ENCODE measurements at regions not wholly inside any gene's neighbourhood (a gene's known extent, or its start where the extent isn't known, plus 50 kb on each side); places are given as distances from the start of the nearest gene placed in this dataset.

GRCh38 chr2:191508738-191509137 is 169.2 kb upstream of the NABP1 start:
- no peak for TF ChIP-seq Cebpa-rat (IDR thresholded peaks at IDR 0.05)
- Histone ChIP-seq H3K9me3 (replicated peaks in 1 of 11) (peaks cover 7 to 18% (median 14%) of the 10 kb centered on the region in 11 experiments; a peak in 19 of 22 replicates), H3K4me2 (no peak overlapping the region), H4K20me1 (no peaks in the 10 kb centered on the region), H3K4me3 (no peak overlapping the region), H3K27ac (no peak overlapping the region), H3K4me1 (no peaks in the 10 kb centered on the region), H3K27me3 (no peaks in the 10 kb centered on the region), H3K36me3 (no peaks in the 10 kb centered on the region), H3K9ac (no peak overlapping the region)

- Histone ChIP-seq H3K27ac (no peak overlapping the region), H3K9ac (no peak overlapping the region), H3K4me1 (no peaks in the 10 kb centered on the region), H3K9me3 (replicated peaks in 1 of 11) (peaks cover 3 to 11% (median 7%) of the 10 kb centered on the region in 11 experiments; a peak in 17 of 22 replicates), H4K20me1 (no peaks in the 10 kb centered on the region), H3K4me3 (no peak overlapping the region), H3K36me3 (no peaks in the 10 kb centered on the region), H3K27me3 (no peaks in the 10 kb centered on the region), H3K4me2 (no peak overlapping the region)
- no peak for TF ChIP-seq Cebpa-rat (IDR thresholded peaks at IDR 0.05)
These were observed 165.6 kb upstream of the NABP1 start for GRCh38 chr2:191512216-191512835.

GRCh38 chr2:191512874-191513273 is 165.1 kb upstream of the NABP1 start:
- Histone ChIP-seq H3K4me3 (no peak overlapping the region), H3K9ac (no peak overlapping the region), H3K4me1 (no peaks in the 10 kb centered on the region), H3K4me2 (no peak overlapping the region), H4K20me1 (no peaks in the 10 kb centered on the region), H3K27me3 (no peaks in the 10 kb centered on the region), H3K9me3 (replicated peaks in 1 of 11) (peaks cover 0 to 5% (median 2%) of the 10 kb centered on the region in 11 experiments; a peak in 13 of 22 replicates), H3K36me3 (no peaks in the 10 kb centered on the region), H3K27ac (no peak overlapping the region)
- TF ChIP-seq Cebpa-rat (IDR thresholded peaks at IDR 0.05) = no peak

GRCh38 chr2:191514613-191515012 is 163.3 kb upstream of the NABP1 start:
- H3K27ac ChIP-seq = no peak overlapping the region
- TF ChIP-seq Cebpa-rat (IDR thresholded peaks at IDR 0.05) = no peak
- H3K36me3 ChIP-seq = no peaks in the 10 kb centered on the region

GRCh38 chr2:191515551-191515950 is 162.4 kb upstream of the NABP1 start:
- Histone ChIP-seq H3K9me3 (replicated peaks in 1 of 11) (no peaks in the 10 kb centered on the region), H3K36me3 (no peaks in the 10 kb centered on the region), H3K4me2 (no peak overlapping the region), H3K9ac (no peak overlapping the region), H4K20me1 (no peaks in the 10 kb centered on the region), H3K4me1 (no peaks in the 10 kb centered on the region), H3K27ac (no peak overlapping the region), H3K4me3 (no peak overlapping the region), H3K27me3 (no peaks in the 10 kb centered on the region)
- no peak for TF ChIP-seq Cebpa-rat (IDR thresholded peaks at IDR 0.05)

More at GRCh38 chr2:191514613-191515012, 163.3 kb upstream of the NABP1 start:
- Histone ChIP-seq H3K4me3 (no peak overlapping the region), H3K4me1 (no peaks in the 10 kb centered on the region), H3K9me3 (replicated peaks in 1 of 11) (no peaks in the 10 kb centered on the region), H3K27me3 (no peaks in the 10 kb centered on the region), H4K20me1 (no peaks in the 10 kb centered on the region), H3K4me2 (no peak overlapping the region), H3K9ac (no peak overlapping the region)

GRCh38 chr2:191516260-191516659 is 161.7 kb upstream of the NABP1 start:
- Histone ChIP-seq H3K4me1 (no peaks in the 10 kb centered on the region), H3K27me3 (no peaks in the 10 kb centered on the region), H3K9me3 (replicated peaks in 1 of 11) (no peaks in the 10 kb centered on the region), H3K27ac (no peak overlapping the region), H4K20me1 (no peaks in the 10 kb centered on the region), H3K4me2 (no peak overlapping the region), H3K36me3 (no peaks in the 10 kb centered on the region), H3K9ac (no peak overlapping the region), H3K4me3 (no peak overlapping the region)
- no peak for TF ChIP-seq Cebpa-rat (IDR thresholded peaks at IDR 0.05)

GRCh38 chr2:191521608-191522208 is 156.2 kb upstream of the NABP1 start:
- Histone ChIP-seq H4K20me1 (no peaks in the 10 kb centered on the region), H3K4me2 (no peak overlapping the region), H3K9ac (no peak overlapping the region), H3K9me3 (replicated peaks in 1 of 11) (no peaks in the 10 kb centered on the region), H3K4me3 (no peak overlapping the region), H3K36me3 (no peaks in the 10 kb centered on the region), H3K27me3 (no peaks in the 10 kb centered on the region), H3K4me1 (no peaks in the 10 kb centered on the region), H3K27ac (no peak overlapping the region)
- TF ChIP-seq Cebpa-rat (IDR thresholded peaks at IDR 0.05) = no peak

GRCh38 chr2:191522478-191523120 is 155.3 kb upstream of the NABP1 start:
- Histone ChIP-seq H3K4me3 (no peak overlapping the region), H3K27ac (no peak overlapping the region), H4K20me1 (no peaks in the 10 kb centered on the region), H3K9me3 (replicated peaks in 1 of 11) (no peaks in the 10 kb centered on the region), H3K9ac (no peak overlapping the region), H3K4me1 (no peaks in the 10 kb centered on the region), H3K36me3 (no peaks in the 10 kb centered on the region), H3K4me2 (no peak overlapping the region), H3K27me3 (no peaks in the 10 kb centered on the region)
- TF ChIP-seq Cebpa-rat (IDR thresholded peaks at IDR 0.05) = no peak

- no peak overlapping the region for H3K27ac ChIP-seq
- no peaks in the 10 kb centered on the region for H3K27me3 ChIP-seq
- no peaks in the 10 kb centered on the region for H4K20me1 ChIP-seq
- no peak overlapping the region for H3K4me3 ChIP-seq
- H3K9ac ChIP-seq = no peak overlapping the region
- no peaks in the 10 kb centered on the region for H3K36me3 ChIP-seq
- no peak overlapping the region for H3K4me2 ChIP-seq
- no peak for TF ChIP-seq Cebpa-rat (IDR thresholded peaks at IDR 0.05)
- H3K9me3 ChIP-seq (replicated peaks in 1 of 11) = no peaks in the 10 kb centered on the region
- no peaks in the 10 kb centered on the region for H3K4me1 ChIP-seq
These were observed 151.8 kb upstream of the NABP1 start for GRCh38 chr2:191526091-191526490.

GRCh38 chr2:191526536-191526935 is 151.4 kb upstream of the NABP1 start:
- no peak overlapping the region for H3K27ac ChIP-seq
- no peaks in the 10 kb centered on the region for H3K27me3 ChIP-seq
- H3K9me3 ChIP-seq (replicated peaks in 1 of 11) = no peaks in the 10 kb centered on the region
- H3K9ac ChIP-seq = no peak overlapping the region
- no peaks in the 10 kb centered on the region for H4K20me1 ChIP-seq
- H3K4me3 ChIP-seq = no peak overlapping the region
- no peaks in the 10 kb centered on the region for H3K36me3 ChIP-seq
- TF ChIP-seq Cebpa-rat (IDR thresholded peaks at IDR 0.05) = no peak
- no peaks in the 10 kb centered on the region for H3K4me1 ChIP-seq
- H3K4me2 ChIP-seq = no peak overlapping the region

All from BLaER1 treated with 17β-estradiol and CSF1 and Interleukin-3, amounts not matched to agents 10 nM and 100 nM (cell line).